Aorta (tissue), 5 donors: ENCODE measurements at regions not wholly inside any gene's neighbourhood (a gene's known extent, or its start where the extent isn't known, plus 50 kb on each side); places are given as distances from the start of the nearest gene placed in this dataset.

Source experiments
- ATAC-seq: fragments of 200-7000 bp; cut with Tn5 transposase; one replicate; pipeline ENCODE4 v1.9.1; 2022; ENCODE audit warnings: moderate library complexity; ENCODE audit not compliant: low FRiP score
- DNase-seq, 2 donors: peaks; one replicate each; pipeline ENCODE4 v3.0.0-alpha.2; 2020
- H3K27ac ChIP-seq, 2 donors: one replicate each; pipeline ENCODE4 v1.5.1; 2013; ENCODE audit warnings: low read length in 2 of 2, mild to moderate bottlenecking in 2 of 2, moderate library complexity in 2 of 2, control low read depth in 1 of 2, inconsistent platforms in 1 of 2, low read depth in 1 of 2
- H3K27me3 ChIP-seq, 2 donors: one replicate each; pipeline ENCODE4 v1.6.1; 2013; ENCODE audit warnings: control low read depth in 1 of 2, low read length in 1 of 2, mild to moderate bottlenecking in 1 of 2, moderate library complexity in 1 of 2; ENCODE audit not compliant: insufficient read depth in 2 of 2, control insufficient read depth in 1 of 2
- H3K36me3 ChIP-seq, 2 donors: one replicate each; pipeline ENCODE4 v1.6.1; 2013; ENCODE audit warnings: control low read depth in 1 of 2, low read length in 1 of 2, mild to moderate bottlenecking in 1 of 2; ENCODE audit not compliant: insufficient read depth in 2 of 2, control insufficient read depth in 1 of 2
- H3K4me1 ChIP-seq, 2 donors: one replicate each; pipeline ENCODE4 v1.6.1; 2013; ENCODE audit warnings: low read length in 2 of 2, control low read depth in 1 of 2, mild to moderate bottlenecking in 1 of 2, moderate library complexity in 1 of 2; ENCODE audit not compliant: insufficient read depth in 2 of 2, control insufficient read depth in 1 of 2
- H3K4me3 ChIP-seq, 2 donors: one replicate each; pipeline ENCODE4 v1.5.1; 2013; ENCODE audit warnings: low read length in 2 of 2, control low read depth in 1 of 2, mild to moderate bottlenecking in 1 of 2
- H3K9me3 ChIP-seq: one replicate; pipeline ENCODE4 v1.6.1; 2013; ENCODE audit warnings: mild to moderate bottlenecking, low read length; ENCODE audit not compliant: control insufficient read depth
- WGBS, 2 donors: extraction: QIAGEN DNeasy Blood & Tissue Kit; methylation state at CpG; one replicate each; pipeline ENCODE4 v1.1.7; 2013; 5-methylcytosine and 5-hydroxymethylcytosine counted together
- intact Hi-C, 2 donors: fragments of 100-400 bp; cut with DNase I; formaldehyde crosslinking; loops; one replicate each; pipeline versions ENCODE4 v1.14.2 to v1.15.0; 2022
- donor health status: healthy with polysubstance abuse.
- donor health status: Bipolar disorder and iron deficiency.
- donor health status: DM: no; HTN: no; CAD: no.
- donor health status: DM: no; HTN: no; CAD: no.
- donor health status: DM: yes; HTN: yes; CAD: no.

DNA sequence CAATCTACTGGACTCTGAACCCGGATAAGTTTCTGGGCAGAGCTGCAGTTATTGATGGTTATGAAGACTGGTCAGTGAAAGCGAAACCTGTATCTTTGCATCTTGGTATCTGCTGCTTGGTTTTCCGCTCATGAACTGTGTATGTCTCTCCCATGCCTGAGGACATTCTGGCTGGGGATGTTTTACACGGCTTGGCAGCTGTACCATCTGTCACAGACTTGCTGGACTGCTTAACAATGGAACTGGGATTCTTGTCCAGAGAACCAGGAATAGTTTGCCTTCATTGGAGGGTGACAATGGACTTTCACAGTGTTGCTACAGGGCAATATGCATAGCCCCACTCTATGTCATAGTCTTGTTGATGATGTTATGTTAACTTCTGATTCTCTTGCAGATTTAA lies 119.9 kb upstream of the TMEM106B start:
- ATAC-seq (no peak), DNase-seq (no peak)
- no peaks in the 10 kb centered on the region for H3K36me3 ChIP-seq
- no peaks in the 10 kb centered on the region for H3K27me3 ChIP-seq
- H3K27ac ChIP-seq, result no peak overlapping the region
- 82 to 86% methylated on average over 4 of the region's 4 CpGs for WGBS, 2 donors
- H3K9me3 ChIP-seq, result no peaks in the 10 kb centered on the region
- H3K4me1 ChIP-seq, result no peaks in the 10 kb centered on the region
- intact Hi-C loops, result loop anchor here in 1 of 2 donors (10.0 kb wide), 1 partner anchor 224 kb away; no protein-coding TSS in a partner anchor
- H3K4me3 ChIP-seq, result no peak overlapping the region

DNA sequence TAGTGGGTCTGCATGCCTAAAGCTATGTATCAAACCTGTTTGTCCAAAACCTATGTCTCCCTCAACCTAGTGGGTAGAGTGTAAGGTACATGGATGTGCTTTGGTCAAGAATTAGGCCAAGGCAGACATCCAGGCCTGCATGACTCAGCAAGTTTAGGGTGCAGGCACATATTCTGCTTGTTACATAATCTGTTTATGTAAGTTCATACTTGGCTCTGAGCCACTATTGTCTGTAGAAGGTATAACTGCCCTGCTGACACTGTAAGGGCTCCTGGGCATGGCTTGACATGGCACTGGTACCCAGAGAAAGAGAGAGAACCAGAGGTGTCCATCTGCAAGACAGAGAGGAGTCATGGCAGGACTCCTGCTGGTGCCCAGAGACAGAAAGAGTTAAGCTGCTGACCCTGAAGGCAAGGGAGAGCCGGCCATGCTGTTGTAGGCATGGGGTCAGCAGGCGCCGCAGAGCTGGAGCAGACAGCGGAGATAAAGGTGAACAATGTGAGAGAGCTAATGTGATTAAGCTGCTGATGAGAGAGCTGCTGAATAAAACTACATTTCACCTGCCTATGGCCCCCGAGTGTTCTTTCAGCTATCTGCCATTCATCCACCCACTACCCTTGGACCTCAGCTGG lies 118.5 kb upstream of the TMEM106B start:
- WGBS, 2 donors, result 90 to 94% methylated on average over 5 of the region's 5 CpGs
- no peaks in the 10 kb centered on the region for H3K27me3 ChIP-seq
- no peaks in the 10 kb centered on the region for H3K9me3 ChIP-seq
- no peaks in the 10 kb centered on the region for H3K36me3 ChIP-seq
- H3K4me3 ChIP-seq, result no peak overlapping the region
- intact Hi-C loops, result loop anchor here in 1 of 2 donors (10.0 kb wide), 1 partner anchor 222 kb away; no protein-coding TSS in a partner anchor
- no peaks in the 10 kb centered on the region for H3K4me1 ChIP-seq
- H3K27ac ChIP-seq, result no peak overlapping the region
- no peak for ATAC-seq
- DNase-seq, result peak in 1 of 2 donors; percentile 61

DNA sequence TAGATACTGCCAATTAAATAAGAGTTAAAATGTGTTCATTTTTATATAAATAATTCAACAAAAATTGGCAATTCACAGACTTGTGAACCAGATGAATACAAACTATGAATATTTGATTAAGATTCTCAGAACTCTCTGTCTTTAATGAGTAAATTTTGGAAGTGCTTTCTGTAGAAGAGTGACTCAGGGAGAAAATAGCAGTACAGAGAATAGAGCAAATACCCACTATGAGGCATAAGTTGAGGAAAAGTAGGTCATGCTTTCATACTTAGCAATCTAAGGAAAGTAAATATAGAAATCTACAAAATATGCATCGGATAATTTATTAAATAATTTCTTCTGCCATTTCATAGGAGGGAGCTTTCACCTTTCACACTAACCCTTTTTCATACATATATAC lies 117.7 kb upstream of the TMEM106B start:
- H3K27me3 ChIP-seq, result no peaks in the 10 kb centered on the region
- intact Hi-C loops, result loop anchor here in 1 of 2 donors (10.0 kb wide), 1 partner anchor 221 kb away; no protein-coding TSS in a partner anchor
- H3K36me3 ChIP-seq, result no peaks in the 10 kb centered on the region
- DNase-seq (no peak), ATAC-seq (no peak)
- no peaks in the 10 kb centered on the region for H3K9me3 ChIP-seq
- H3K27ac ChIP-seq, result no peak overlapping the region
- H3K4me3 ChIP-seq, result no peak overlapping the region
- no peaks in the 10 kb centered on the region for H3K4me1 ChIP-seq
- WGBS, 2 donors, result 84 to 86% methylated on average over 1 of the region's 1 CpG

DNA sequence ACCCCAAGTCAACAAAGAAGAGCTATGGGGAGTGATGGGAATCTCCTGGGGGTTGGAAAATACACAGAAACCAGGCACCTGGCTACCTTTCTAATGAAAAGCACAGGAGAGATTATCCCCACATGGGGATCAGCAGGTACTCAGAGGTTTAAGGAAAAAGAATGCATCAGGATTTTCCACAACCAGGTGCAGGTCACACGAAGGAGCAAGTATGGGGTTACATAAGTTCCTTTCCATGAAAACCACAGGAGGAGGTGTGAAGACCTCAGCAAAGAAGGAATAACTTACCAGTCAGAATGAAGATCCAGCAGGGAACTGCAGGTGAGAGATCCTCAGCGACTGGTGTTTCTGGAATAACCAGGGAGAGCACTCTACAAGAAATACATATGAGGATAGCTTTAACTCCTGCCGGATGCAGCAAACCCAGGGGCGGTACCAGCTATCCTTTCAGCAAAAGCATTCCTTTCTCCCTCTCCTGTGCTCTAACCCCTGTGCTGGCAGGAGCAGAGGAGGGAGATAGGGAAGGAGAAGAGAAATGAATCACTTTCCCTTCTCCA lies 116.7 kb upstream of the TMEM106B start:
- Histone ChIP-seq H3K27me3 (no peaks in the 10 kb centered on the region), H3K4me3 (no peak overlapping the region), H3K4me1 (no peaks in the 10 kb centered on the region), H3K27ac (no peak overlapping the region), H3K9me3 (no peaks in the 10 kb centered on the region), H3K36me3 (no peaks in the 10 kb centered on the region)
- 19 to 27% methylated on average over 4 of the region's 4 CpGs for WGBS, 2 donors
- DNase-seq, result no peak
- ATAC-seq, result no peak
- intact Hi-C loops, result loop anchor here in 1 of 2 donors (10.0 kb wide), 1 partner anchor 220 kb away; no protein-coding TSS in a partner anchor

DNA sequence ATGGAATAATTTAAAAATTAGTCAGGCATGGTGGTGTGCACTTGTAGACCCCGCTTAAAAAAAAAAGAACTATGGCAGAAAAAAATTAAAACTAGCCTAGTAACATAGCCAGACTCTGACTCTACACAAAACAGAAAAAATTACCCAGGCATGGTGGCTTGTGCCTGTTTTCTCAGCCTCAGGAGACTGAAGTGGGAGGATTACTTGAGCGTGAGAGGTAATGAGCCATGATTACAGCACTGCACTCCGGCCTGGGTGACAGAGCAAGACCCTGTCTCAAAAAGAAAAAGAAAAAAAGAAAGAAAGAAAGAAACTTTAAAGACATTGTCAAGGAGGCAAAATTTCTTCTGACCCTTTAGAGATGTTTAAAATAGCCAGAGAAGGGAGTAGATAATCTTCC lies 109.0 kb upstream of the TMEM106B start:
- no peaks in the 10 kb centered on the region for H3K9me3 ChIP-seq
- ATAC-seq (no peak), DNase-seq (no peak)
- H3K4me3 ChIP-seq, result no peak overlapping the region
- H3K4me1 ChIP-seq, result no peaks in the 10 kb centered on the region
- intact Hi-C loops, result no loop called here
- H3K36me3 ChIP-seq, result no peaks in the 10 kb centered on the region
- no peaks in the 10 kb centered on the region for H3K27me3 ChIP-seq
- no peak overlapping the region for H3K27ac ChIP-seq
- 55 to 57% methylated on average over 3 of the region's 3 CpGs for WGBS, 2 donors

DNA sequence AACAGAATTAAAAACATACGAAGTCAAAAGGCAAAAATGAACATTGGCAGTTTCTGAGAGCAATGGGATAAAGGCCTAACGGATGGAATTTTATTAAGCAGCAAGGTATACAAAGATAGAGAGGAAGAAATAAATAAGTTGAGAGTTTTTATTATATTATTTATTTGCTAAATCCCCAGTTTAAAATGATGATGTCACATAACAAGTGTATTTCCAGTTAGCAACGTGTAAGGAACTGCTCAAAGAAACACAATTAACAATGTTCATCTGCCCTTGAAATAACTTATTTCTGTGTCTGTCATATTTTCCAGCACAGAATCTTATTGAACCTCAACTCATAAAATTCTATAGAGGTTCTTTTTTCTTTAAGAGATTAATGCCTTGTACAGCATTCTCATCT lies 108.6 kb upstream of the TMEM106B start:
- no peaks in the 10 kb centered on the region for H3K4me1 ChIP-seq
- DNase-seq (no peak), ATAC-seq (no peak)
- no peak overlapping the region for H3K4me3 ChIP-seq
- 54 to 68% methylated on average over 3 of the region's 3 CpGs for WGBS, 2 donors
- no peak overlapping the region for H3K27ac ChIP-seq
- no peaks in the 10 kb centered on the region for H3K9me3 ChIP-seq
- intact Hi-C loops, result no loop called here
- no peaks in the 10 kb centered on the region for H3K27me3 ChIP-seq
- H3K36me3 ChIP-seq, result no peaks in the 10 kb centered on the region

DNA sequence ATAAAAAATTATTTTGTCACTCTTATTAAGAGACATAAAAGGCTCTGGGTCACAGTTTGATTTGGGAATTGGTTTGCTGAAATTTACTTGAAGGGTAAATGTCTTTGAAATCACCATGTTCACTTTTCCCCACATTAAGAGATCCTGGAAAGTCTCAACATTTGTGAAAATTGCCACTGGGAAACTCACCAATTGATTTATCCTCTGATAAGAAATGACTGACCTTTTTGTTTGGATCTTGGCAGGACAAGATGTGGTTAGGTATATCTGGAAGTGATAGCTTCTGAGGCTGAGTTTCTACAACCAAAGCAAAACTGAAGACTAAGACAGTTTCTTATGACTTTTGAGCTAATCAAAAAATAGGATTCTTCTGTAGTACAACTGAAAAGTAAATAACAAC lies 107.1 kb upstream of the TMEM106B start:
- H3K9me3 ChIP-seq, result no peaks in the 10 kb centered on the region
- no peak for ATAC-seq
- intact Hi-C loops, result no loop called here

DNA sequence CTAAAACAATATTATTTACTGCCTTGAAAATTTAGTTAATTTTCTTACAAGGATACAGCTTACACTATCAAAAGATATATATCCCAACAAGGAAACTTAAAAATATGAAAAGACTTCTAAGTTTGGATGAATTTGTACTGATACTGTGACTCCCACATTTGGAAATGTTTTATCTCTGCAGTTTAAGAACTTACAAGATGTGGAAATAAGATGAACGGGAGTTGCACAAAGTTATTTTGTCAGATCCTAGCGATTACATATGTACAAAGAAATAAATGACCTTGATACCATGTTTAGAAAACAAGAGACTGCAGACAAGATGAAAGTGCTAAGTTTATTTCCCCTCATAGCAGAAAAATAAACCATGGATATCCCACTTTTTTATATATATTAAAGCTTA lies 103.7 kb upstream of the TMEM106B start:
- H3K36me3 ChIP-seq, result no peaks in the 10 kb centered on the region
- H3K4me3 ChIP-seq, result no peak overlapping the region
- H3K27me3 ChIP-seq, result no peaks in the 10 kb centered on the region
- intact Hi-C loops, result no loop called here
- H3K4me1 ChIP-seq, result no peaks in the 10 kb centered on the region
- no peak for ATAC-seq
- H3K9me3 ChIP-seq, result no peaks in the 10 kb centered on the region
- WGBS, 2 donors, result 50 to 72% methylated on average over 2 of the region's 2 CpGs
- DNase-seq, result no peak
- no peak overlapping the region for H3K27ac ChIP-seq

More for the DNA sequence above, 107.1 kb upstream of the TMEM106B start:
- no peaks in the 10 kb centered on the region for H3K27me3 ChIP-seq
- H3K27ac ChIP-seq, result no peak overlapping the region
- DNase-seq, result no peak
- H3K36me3 ChIP-seq, result no peaks in the 10 kb centered on the region
- no peak overlapping the region for H3K4me3 ChIP-seq
- H3K4me1 ChIP-seq, result no peaks in the 10 kb centered on the region

DNA sequence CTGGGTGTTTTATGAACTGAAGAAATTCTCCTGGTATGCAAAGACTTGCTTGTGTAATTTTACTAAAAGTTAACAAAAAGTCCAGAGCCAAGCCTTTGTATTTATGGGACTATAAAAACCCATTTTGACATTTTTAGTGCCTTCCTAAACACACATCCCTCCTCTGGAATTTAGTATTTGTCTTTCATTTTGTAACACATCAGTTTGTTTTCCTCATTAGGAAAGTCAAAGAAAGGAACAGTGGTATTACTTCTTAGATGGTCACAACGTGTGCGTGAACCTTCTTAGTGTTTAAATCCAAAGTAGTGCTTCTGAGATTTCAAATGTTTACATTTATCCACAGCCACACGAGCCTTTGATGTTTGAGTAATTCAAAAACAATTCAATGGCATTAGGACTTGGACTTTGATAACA lies 103.2 kb upstream of the TMEM106B start:
- WGBS, 2 donors, result 37 to 40% methylated on average over 3 of the region's 3 CpGs
- DNase-seq, result no peak
- intact Hi-C loops, result no loop called here
- H3K27me3 ChIP-seq, result no peaks in the 10 kb centered on the region
- no peaks in the 10 kb centered on the region for H3K36me3 ChIP-seq
- no peak overlapping the region for H3K4me3 ChIP-seq
- no peak for ATAC-seq
- no peaks in the 10 kb centered on the region for H3K4me1 ChIP-seq
- H3K9me3 ChIP-seq, result no peaks in the 10 kb centered on the region
- H3K27ac ChIP-seq, result no peak overlapping the region
